Type B pancreatic cell (in vitro differentiated cells): ENCODE measurements at regions not wholly inside any gene's neighbourhood (a gene's known extent, or its start where the extent isn't known, plus 50 kb on each side); places are given as distances from the start of the nearest gene placed in this dataset.
A peak's percentile ranks its signal among the peaks of the same experiment; 100 is the strongest.

Source experiments
- DNase-seq: peaks from one replicate; pipeline ENCODE4 v3.0.0; 2021; ENCODE audit warnings: mixed read lengths; ENCODE audit not compliant: unreplicated experiment; ENCODE audit errors: extremely low spot score
- H3K27ac Mint-ChIP-seq: 2 replicates; pipeline ENCODE4 v1.8.0; 2021; ENCODE audit warnings: mild to moderate bottlenecking, mixed read lengths
- H3K27me3 Mint-ChIP-seq: 2 replicates; pipeline ENCODE4 v1.8.0; 2021; ENCODE audit warnings: mixed read lengths
- H3K36me3 Mint-ChIP-seq: 2 replicates; pipeline ENCODE4 v1.8.0; 2021; ENCODE audit warnings: mixed read lengths
- H3K4me1 Mint-ChIP-seq: one replicate; pipeline ENCODE4 v1.8.0; 2021; ENCODE audit warnings: mixed read lengths; ENCODE audit not compliant: unreplicated experiment
- H3K4me3 Mint-ChIP-seq: 2 replicates; pipeline ENCODE4 v1.8.0; 2021; ENCODE audit warnings: mild to moderate bottlenecking, mixed read lengths
- H3K9me3 Mint-ChIP-seq: 2 replicates; pipeline ENCODE4 v1.8.0; 2021; ENCODE audit warnings: mixed read lengths
- TF ChIP-seq, protein P1 (sequence below): fragments of 200-600 bp; sonication (generic); conservative IDR thresholded peaks from 2 replicates; pipeline ENCODE4 v1.5.0; 2021; ENCODE audit warnings: antibody characterized with exemption, mild to moderate bottlenecking

GRCh38 chr6:10330515-10330914 is 84.4 kb downstream of the TFAP2A start:
- Mint-ChIP-seq H3K4me3 (no peak overlapping the region), H3K9me3 (no peaks in the 10 kb centered on the region), H3K27me3 (no peaks in the 10 kb centered on the region), H3K36me3 (no peaks in the 10 kb centered on the region), H3K4me1 (peaks cover 8% of the 10 kb centered on the region), H3K27ac (no peak overlapping the region)
- no peak for DNase-seq
- TF ChIP-seq, protein P1, sequence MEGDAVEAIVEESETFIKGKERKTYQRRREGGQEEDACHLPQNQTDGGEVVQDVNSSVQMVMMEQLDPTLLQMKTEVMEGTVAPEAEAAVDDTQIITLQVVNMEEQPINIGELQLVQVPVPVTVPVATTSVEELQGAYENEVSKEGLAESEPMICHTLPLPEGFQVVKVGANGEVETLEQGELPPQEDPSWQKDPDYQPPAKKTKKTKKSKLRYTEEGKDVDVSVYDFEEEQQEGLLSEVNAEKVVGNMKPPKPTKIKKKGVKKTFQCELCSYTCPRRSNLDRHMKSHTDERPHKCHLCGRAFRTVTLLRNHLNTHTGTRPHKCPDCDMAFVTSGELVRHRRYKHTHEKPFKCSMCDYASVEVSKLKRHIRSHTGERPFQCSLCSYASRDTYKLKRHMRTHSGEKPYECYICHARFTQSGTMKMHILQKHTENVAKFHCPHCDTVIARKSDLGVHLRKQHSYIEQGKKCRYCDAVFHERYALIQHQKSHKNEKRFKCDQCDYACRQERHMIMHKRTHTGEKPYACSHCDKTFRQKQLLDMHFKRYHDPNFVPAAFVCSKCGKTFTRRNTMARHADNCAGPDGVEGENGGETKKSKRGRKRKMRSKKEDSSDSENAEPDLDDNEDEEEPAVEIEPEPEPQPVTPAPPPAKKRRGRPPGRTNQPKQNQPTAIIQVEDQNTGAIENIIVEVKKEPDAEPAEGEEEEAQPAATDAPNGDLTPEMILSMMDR = no peak

DNA sequence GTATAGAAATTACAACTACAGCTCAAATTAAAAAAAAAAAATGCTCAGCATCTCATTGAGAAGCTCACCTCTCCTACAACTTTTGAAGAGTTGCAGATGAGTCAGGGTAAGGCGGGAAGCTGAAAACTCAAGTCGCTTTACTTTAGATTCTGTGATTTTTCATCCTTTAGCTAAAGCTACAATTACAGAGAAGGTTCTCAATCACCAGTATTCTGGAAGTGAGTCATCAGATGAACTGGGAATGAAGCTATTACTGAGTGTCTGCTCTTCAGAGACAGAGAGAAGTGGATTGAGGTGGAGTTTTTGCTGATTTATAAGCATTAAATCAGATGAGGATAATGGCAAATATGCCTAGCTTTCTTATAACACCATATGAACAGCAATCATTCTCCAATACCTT is 91.9 kb downstream of the TFAP2A start:
- H3K9me3 Mint-ChIP-seq = peaks cover 6% of the 10 kb centered on the region
- H3K27ac Mint-ChIP-seq = peak overlapping the region; percentile 71
- peaks cover 30% of the 10 kb centered on the region for H3K4me1 Mint-ChIP-seq
- H3K36me3 Mint-ChIP-seq = no peaks in the 10 kb centered on the region
- TF ChIP-seq, protein P1 = no peak
- peaks cover 4% of the 10 kb centered on the region for H3K27me3 Mint-ChIP-seq
- H3K4me3 Mint-ChIP-seq = no peak overlapping the region
- DNase-seq = no peak

- H3K27ac Mint-ChIP-seq = no peak overlapping the region
- no peak for DNase-seq
- TF ChIP-seq, protein P1 = no peak
- H3K4me1 Mint-ChIP-seq = peaks cover 51% of the 10 kb centered on the region
- H3K4me3 Mint-ChIP-seq = no peak overlapping the region
- peaks cover 6% of the 10 kb centered on the region for H3K9me3 Mint-ChIP-seq
- H3K36me3 Mint-ChIP-seq = no peaks in the 10 kb centered on the region
- H3K27me3 Mint-ChIP-seq = peaks cover 11% of the 10 kb centered on the region
Measured at GRCh38 chr6:10320291-10320690, 94.6 kb downstream of the TFAP2A start.

DNA sequence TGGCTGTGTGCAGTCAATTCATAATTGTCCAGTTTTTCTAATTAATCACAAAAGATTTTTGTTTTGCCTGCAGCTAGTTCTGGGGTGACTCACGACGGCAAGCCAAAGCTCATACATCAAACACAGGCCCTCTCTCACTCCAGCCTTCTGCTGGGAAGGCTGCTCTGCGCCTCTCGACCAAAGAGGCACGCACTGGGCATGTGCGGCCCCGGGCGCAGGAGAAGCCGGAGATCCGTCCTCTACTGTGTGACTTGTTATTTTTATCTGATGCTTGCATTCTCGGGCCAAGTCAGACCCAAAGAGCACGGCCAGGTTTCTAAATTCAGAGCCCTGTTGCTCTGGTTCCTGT is 98.5 kb downstream of the TFAP2A start:
- TF ChIP-seq, protein P1 = no peak
- Mint-ChIP-seq H3K4me3 (peak overlapping the region; percentile 73), H3K27me3 (peaks cover 11% of the 10 kb centered on the region), H3K9me3 (peaks cover 6% of the 10 kb centered on the region), H3K4me1 (peaks cover 51% of the 10 kb centered on the region), H3K36me3 (no peaks in the 10 kb centered on the region), H3K27ac (peak overlapping the region; percentile 96)
- DNase-seq = no peak

DNA sequence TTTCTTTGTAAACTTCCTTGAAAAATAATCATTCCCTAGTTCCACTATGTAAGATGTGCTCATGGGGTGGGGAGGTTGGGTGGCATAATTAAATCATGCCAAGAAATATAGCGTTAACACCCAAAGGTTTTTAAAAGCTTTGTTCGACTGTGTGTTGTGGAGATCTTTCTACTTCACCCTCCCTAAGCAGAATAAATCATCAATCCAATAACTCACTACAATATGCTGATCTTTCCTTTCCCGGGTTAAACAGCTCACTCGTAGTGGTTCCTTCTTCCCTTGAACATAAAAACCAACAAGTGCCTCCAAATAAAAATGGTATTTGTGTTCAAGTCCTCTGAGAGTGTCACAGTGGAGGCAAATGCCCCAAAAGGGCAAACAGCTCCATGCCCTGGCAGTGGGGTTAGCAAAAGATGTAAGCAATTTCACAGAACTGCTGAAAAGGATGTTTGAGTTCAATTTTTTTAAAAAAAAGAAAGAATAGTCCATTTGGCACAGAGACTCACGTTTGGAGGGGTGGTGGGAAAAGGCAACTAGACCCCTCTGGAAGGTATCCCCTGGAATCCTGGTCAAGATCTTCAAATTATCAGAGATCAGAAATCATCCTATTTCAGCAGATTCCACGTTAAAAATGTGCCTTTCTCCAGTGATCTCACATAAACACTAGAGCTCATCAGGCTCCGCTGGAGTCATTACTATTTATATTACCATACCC is 99.1 kb downstream of the TFAP2A start:
- Mint-ChIP-seq H3K4me3 (peak overlapping the region; percentile 73), H3K9me3 (peaks cover 6% of the 10 kb centered on the region), H3K27ac (peak overlapping the region; percentile 96), H3K27me3 (peaks cover 11% of the 10 kb centered on the region), H3K36me3 (no peaks in the 10 kb centered on the region), H3K4me1 (peaks cover 54% of the 10 kb centered on the region)
- DNase-seq = no peak
- TF ChIP-seq, protein P1 = no peak

GRCh38 chr6:10315034-10315433 is 99.8 kb downstream of the TFAP2A start:
- Mint-ChIP-seq H3K9me3 (peaks cover 6% of the 10 kb centered on the region), H3K27ac (peak overlapping the region; percentile 96), H3K4me1 (peaks cover 62% of the 10 kb centered on the region), H3K4me3 (peak overlapping the region; percentile 73), H3K36me3 (no peaks in the 10 kb centered on the region), H3K27me3 (peaks cover 11% of the 10 kb centered on the region)
- TF ChIP-seq, protein P1 = no peak
- no peak for DNase-seq
